ENCODE measurements at regions not wholly inside any gene's neighbourhood (a gene's known extent, or its start where the extent isn't known, plus 50 kb on each side); places are given as distances from the start of the nearest gene placed in this dataset.

DNA sequence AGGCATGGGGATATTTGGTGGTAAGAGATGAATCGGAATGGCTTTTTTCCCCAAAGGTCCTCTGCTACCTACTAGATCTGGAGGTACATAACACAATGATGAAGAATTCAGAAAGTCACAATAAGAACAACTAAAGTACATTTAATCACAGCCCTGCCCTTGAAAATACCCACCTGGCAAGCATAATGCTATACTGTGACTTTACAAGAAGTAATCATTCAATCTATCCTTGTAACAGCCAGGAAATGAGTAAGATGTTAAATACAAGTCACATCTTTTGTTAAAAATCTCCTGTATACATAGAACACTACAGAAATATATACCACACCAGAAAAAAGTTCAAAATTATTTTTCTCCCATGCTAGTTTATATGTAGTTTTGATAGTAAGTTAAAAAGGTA lies 108.3 kb upstream of the ABCB5 start:
- Histone ChIP-seq H3K36me3 (ENCODE audit: control insufficient read depth, insufficient read depth, low read length) (no peaks in the 10 kb centered on the region), H3K27me3 (ENCODE audit: control insufficient read depth, insufficient read depth, low read length, poor library complexity, severe bottlenecking) (no peaks in the 10 kb centered on the region), H3K4me3 (ENCODE audit: low read length) (no peak overlapping the region), H3K9ac (ENCODE audit: extremely low read depth, low read length, poor library complexity, severe bottlenecking) (no peak overlapping the region), H3K4me1 (ENCODE audit: control insufficient read depth, insufficient read depth, low read length) (no peaks in the 10 kb centered on the region), H3K9me3 (ENCODE audit: control insufficient read depth, low read length) (no peaks in the 10 kb centered on the region), H3K27ac (ENCODE audit: low read depth, low read length) (no peak overlapping the region)
- Mint-ChIP-seq H3K27ac (no peak overlapping the region), H3K27me3 (ENCODE audit: insufficient read depth) (no peaks in the 10 kb centered on the region), H3K36me3 (ENCODE audit: low read depth) (no peaks in the 10 kb centered on the region), H3K9me3 (no peaks in the 10 kb centered on the region), H3K4me1 (no peaks in the 10 kb centered on the region), H3K4me3 (no peak overlapping the region)
- TF ChIP-seq, protein P1, sequence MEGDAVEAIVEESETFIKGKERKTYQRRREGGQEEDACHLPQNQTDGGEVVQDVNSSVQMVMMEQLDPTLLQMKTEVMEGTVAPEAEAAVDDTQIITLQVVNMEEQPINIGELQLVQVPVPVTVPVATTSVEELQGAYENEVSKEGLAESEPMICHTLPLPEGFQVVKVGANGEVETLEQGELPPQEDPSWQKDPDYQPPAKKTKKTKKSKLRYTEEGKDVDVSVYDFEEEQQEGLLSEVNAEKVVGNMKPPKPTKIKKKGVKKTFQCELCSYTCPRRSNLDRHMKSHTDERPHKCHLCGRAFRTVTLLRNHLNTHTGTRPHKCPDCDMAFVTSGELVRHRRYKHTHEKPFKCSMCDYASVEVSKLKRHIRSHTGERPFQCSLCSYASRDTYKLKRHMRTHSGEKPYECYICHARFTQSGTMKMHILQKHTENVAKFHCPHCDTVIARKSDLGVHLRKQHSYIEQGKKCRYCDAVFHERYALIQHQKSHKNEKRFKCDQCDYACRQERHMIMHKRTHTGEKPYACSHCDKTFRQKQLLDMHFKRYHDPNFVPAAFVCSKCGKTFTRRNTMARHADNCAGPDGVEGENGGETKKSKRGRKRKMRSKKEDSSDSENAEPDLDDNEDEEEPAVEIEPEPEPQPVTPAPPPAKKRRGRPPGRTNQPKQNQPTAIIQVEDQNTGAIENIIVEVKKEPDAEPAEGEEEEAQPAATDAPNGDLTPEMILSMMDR (conservative IDR thresholded peaks at IDR 0.05): no peak
- 100% methylated on average over 1 of the region's 1 CpG; no CpG with 5 or more reads in 1 of the 2 experiments for WGBS, 2 experiments (ENCODE audit: insufficient coverage in 1 of 2, insufficient read length in 1 of 2)
- no peak for DNase-seq

DNA sequence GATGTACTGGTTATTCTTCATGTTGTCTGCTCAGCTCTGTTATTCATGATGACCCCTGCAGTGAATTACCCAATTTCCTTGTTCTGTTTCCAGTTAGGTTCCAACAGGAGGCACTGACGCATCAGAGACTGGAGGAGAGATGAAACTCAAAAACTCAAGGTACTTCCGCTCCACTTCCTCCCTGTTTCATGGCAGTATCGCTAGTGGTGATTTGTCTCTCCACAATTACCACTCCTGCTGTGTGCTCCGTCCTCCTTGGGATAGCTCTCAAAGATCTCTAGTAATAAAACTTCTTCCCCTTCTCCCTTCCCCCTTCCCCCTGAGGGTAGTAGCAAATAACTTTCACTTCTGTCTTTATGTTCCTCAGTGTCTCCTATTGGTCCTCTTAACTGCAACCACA lies 107.4 kb upstream of the ABCB5 start:
- peak; percentile 59 for DNase-seq
- no peak overlapping the region for H3K4me3 Mint-ChIP-seq

DNA sequence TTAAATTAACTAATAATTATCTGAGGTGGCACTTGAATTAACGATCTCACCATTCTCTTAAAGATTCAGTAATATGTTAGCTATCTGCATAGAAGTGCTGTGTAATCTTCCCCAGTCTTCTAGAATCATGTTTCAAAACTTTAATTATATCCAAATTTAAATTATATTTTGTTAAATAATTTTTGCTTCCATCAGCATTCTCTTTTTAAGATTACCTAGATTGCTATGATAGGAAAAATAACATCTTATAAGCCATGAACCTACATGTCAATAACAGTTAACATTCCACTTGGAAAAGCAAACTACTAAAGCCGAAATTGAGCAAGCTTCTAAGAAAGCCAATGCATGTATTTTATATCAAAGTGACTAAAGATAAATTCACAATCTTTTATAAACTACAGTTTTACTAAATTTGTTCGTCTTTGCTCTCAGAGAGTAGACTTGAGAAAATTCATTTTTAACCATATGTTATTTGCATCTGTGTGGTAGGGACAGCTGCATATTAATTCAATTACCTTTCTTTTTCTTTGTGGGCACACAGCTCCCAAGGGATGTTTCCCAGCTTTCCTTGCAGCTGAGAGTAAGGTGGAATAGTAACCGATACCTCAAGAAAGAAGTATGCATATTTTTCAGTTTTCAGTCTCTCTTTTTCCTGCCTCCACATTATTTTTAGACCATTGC lies 105.4 kb upstream of the ABCB5 start:
- Histone ChIP-seq H3K4me3 (ENCODE audit: low read length) (no peak overlapping the region), H3K27me3 (ENCODE audit: control insufficient read depth, insufficient read depth, low read length, poor library complexity, severe bottlenecking) (no peaks in the 10 kb centered on the region), H3K9me3 (ENCODE audit: control insufficient read depth, low read length) (no peaks in the 10 kb centered on the region), H3K27ac (ENCODE audit: low read depth, low read length) (no peak overlapping the region), H3K4me1 (ENCODE audit: control insufficient read depth, insufficient read depth, low read length) (no peaks in the 10 kb centered on the region), H3K9ac (ENCODE audit: extremely low read depth, low read length, poor library complexity, severe bottlenecking) (no peak overlapping the region), H3K36me3 (ENCODE audit: control insufficient read depth, insufficient read depth, low read length) (no peaks in the 10 kb centered on the region)
- H3K4me3 Mint-ChIP-seq: no peak overlapping the region
- no peaks in the 10 kb centered on the region for H3K36me3 Mint-ChIP-seq (ENCODE audit: low read depth)
- H3K9me3 Mint-ChIP-seq: no peaks in the 10 kb centered on the region
- 70 to 100% methylated on average over 1 to 4 of the region's 4 CpGs for WGBS, 2 experiments (ENCODE audit: insufficient coverage in 1 of 2, insufficient read length in 1 of 2)
- no peak for DNase-seq
- TF ChIP-seq, protein P1 (conservative IDR thresholded peaks at IDR 0.05): no peak
- H3K4me1 Mint-ChIP-seq: peaks cover 2% of the 10 kb centered on the region
- H3K27ac Mint-ChIP-seq: no peak overlapping the region
- H3K27me3 Mint-ChIP-seq (ENCODE audit: insufficient read depth): no peaks in the 10 kb centered on the region

More for the DNA sequence above, 107.4 kb upstream of the ABCB5 start:
- Mint-ChIP-seq H3K4me1 (no peaks in the 10 kb centered on the region), H3K9me3 (no peaks in the 10 kb centered on the region), H3K27me3 (ENCODE audit: insufficient read depth) (no peaks in the 10 kb centered on the region), H3K36me3 (ENCODE audit: low read depth) (no peaks in the 10 kb centered on the region), H3K27ac (no peak overlapping the region)
- no peaks in the 10 kb centered on the region for H3K4me1 ChIP-seq (ENCODE audit: control insufficient read depth, insufficient read depth, low read length)
- WGBS, 2 experiments (ENCODE audit: insufficient coverage in 1 of 2, insufficient read length in 1 of 2): 82 to 100% methylated on average over 3 to 4 of the region's 4 CpGs
- no peak overlapping the region for H3K4me3 ChIP-seq (ENCODE audit: low read length)
- no peaks in the 10 kb centered on the region for H3K9me3 ChIP-seq (ENCODE audit: control insufficient read depth, low read length)
- H3K27me3 ChIP-seq (ENCODE audit: control insufficient read depth, insufficient read depth, low read length, poor library complexity, severe bottlenecking): no peaks in the 10 kb centered on the region
- no peaks in the 10 kb centered on the region for H3K36me3 ChIP-seq (ENCODE audit: control insufficient read depth, insufficient read depth, low read length)
- TF ChIP-seq, protein P1 (conservative IDR thresholded peaks at IDR 0.05): peak; percentile 42
- no peak overlapping the region for H3K9ac ChIP-seq (ENCODE audit: extremely low read depth, low read length, poor library complexity, severe bottlenecking)
- no peak overlapping the region for H3K27ac ChIP-seq (ENCODE audit: low read depth, low read length)

Data from endodermal cell (in vitro differentiated cells).